MM.1S (cell line): ENCODE measurements at regions not wholly inside any gene's neighbourhood (a gene's known extent, or its start where the extent isn't known, plus 50 kb on each side); places are given as distances from the start of the nearest gene placed in this dataset.

Experiments used
- DNase-seq: peaks from one replicate; pipeline ENCODE4 v3.0.0-alpha.2; 2015
- H2AFZ ChIP-seq: fragments of 300-600 bp; sonication (generic); 2 replicates; pipeline ENCODE4 v1.6.0; 2016; ENCODE audit warnings: antibody characterized with exemption, low read length
- H3F3A ChIP-seq: fragments of 300-600 bp; sonication (generic); 2 replicates; pipeline ENCODE4 v1.6.1; 2016; ENCODE audit warnings: mild to moderate bottlenecking, antibody characterized with exemption, low read length, moderate library complexity, mixed read lengths; ENCODE audit not compliant: insufficient read depth
- H3K27ac ChIP-seq: fragments of 300-600 bp; sonication (generic); 2 replicates; pipeline ENCODE4 v1.5.1; 2016; ENCODE audit warnings: mild to moderate bottlenecking, low read length
- H3K27me3 ChIP-seq: fragments of 300-600 bp; sonication (generic); replicated peaks from 2 replicates; pipeline ENCODE4 v1.6.0; 2016; ENCODE audit warnings: low read length; ENCODE audit not compliant: insufficient read depth
- H3K36me3 ChIP-seq: fragments of 300-600 bp; sonication (generic); replicated peaks from 2 replicates; pipeline ENCODE4 v1.6.1; 2016; ENCODE audit warnings: mild to moderate bottlenecking, low read length, mixed read lengths; ENCODE audit not compliant: insufficient read depth
- H3K4me1 ChIP-seq: fragments of 300-600 bp; sonication (generic); 2 replicates; pipeline ENCODE4 v1.6.1; 2016; ENCODE audit warnings: low read length, mixed read lengths
- H3K4me2 ChIP-seq: fragments of 300-600 bp; sonication (generic); 2 replicates; pipeline ENCODE4 v1.6.0; 2016; ENCODE audit warnings: low read depth, low read length
- H3K4me3 ChIP-seq: fragments of 300-600 bp; sonication (generic); 2 replicates; pipeline ENCODE4 v1.5.1; 2016; ENCODE audit warnings: low read length, mixed read lengths
- H3K79me2 ChIP-seq: fragments of 300-600 bp; sonication (generic); 2 replicates; pipeline ENCODE4 v1.6.1; 2016; ENCODE audit warnings: mixed run types, low read length, mixed read lengths
- H3K9ac ChIP-seq: fragments of 300-600 bp; sonication (generic); 2 replicates; pipeline ENCODE4 v1.6.1; 2016; ENCODE audit warnings: low read length, mixed read lengths
- H3K9me2 ChIP-seq: fragments of 300-600 bp; sonication (generic); replicated peaks from 2 replicates; pipeline ENCODE4 v1.6.1; 2016; ENCODE audit warnings: mild to moderate bottlenecking, low read length, mixed read lengths; ENCODE audit not compliant: insufficient read depth
- H3K9me3 ChIP-seq: fragments of 300-600 bp; sonication (generic); replicated peaks from 2 replicates; pipeline ENCODE4 v1.6.1; 2016; ENCODE audit warnings: mild to moderate bottlenecking, low read length, mixed read lengths; ENCODE audit not compliant: insufficient read depth
- H4K20me1 ChIP-seq: fragments of 300-600 bp; sonication (generic); 2 replicates; pipeline ENCODE4 v1.6.1; 2016; ENCODE audit warnings: mild to moderate bottlenecking, low read length, moderate library complexity, mixed read lengths; ENCODE audit not compliant: insufficient read depth
- CTCF ChIP-seq: fragments of 300-600 bp; sonication (generic); IDR thresholded peaks from 2 replicates; pipeline ENCODE4 v1.5.1; 2016; ENCODE audit warnings: antibody characterized with exemption, low read length, mixed read lengths
- EZH2 ChIP-seq: fragments of 300-600 bp; sonication (generic); optimal IDR thresholded peaks from 2 replicates; pipeline ENCODE3; 2017; ENCODE audit warnings: low read depth, mild to moderate bottlenecking, antibody characterized with exemption, low read length, mixed read lengths
- EZH2phosphoT487 ChIP-seq: fragments of 300-600 bp; sonication (generic); IDR thresholded peaks from 2 replicates; pipeline ENCODE4 v1.6.1; 2018; ENCODE audit warnings: antibody characterized with exemption, low read length

GRCh38 chr18:38362286-38362792, 796.7 kb upstream of the CELF4 start:
- Histone ChIP-seq H2AFZ (no peak overlapping the region), H3K27ac (no peak overlapping the region), H3F3A (peaks cover 8% of the 10 kb centered on the region), H3K36me3 (no peaks in the 10 kb centered on the region), H3K4me3 (no peak overlapping the region), H3K79me2 (no peaks in the 10 kb centered on the region), H3K4me2 (no peak overlapping the region), H3K9me2 (no peaks in the 10 kb centered on the region), H3K9me3 (no peaks in the 10 kb centered on the region), H3K4me1 (peaks cover 6% of the 10 kb centered on the region), H3K9ac (no peak overlapping the region), H3K27me3 (peaks cover 25% of the 10 kb centered on the region; the same call in 1 of the 2 replicates), H4K20me1 (no peaks in the 10 kb centered on the region)
- DNase-seq: no peak
- TF ChIP-seq EZH2phosphoT487 (no peak), CTCF (no peak), EZH2 (no peak)

- Histone ChIP-seq H3K36me3 (no peaks in the 10 kb centered on the region), H3K27ac (no peak overlapping the region), H3K9me2 (no peaks in the 10 kb centered on the region), H3K4me2 (no peak overlapping the region), H3K4me1 (no peaks in the 10 kb centered on the region), H2AFZ (no peak overlapping the region), H3F3A (no peaks in the 10 kb centered on the region), H3K9ac (no peak overlapping the region), H3K27me3 (no peaks in the 10 kb centered on the region), H3K9me3 (no peaks in the 10 kb centered on the region), H4K20me1 (no peaks in the 10 kb centered on the region), H3K4me3 (no peak overlapping the region), H3K79me2 (no peaks in the 10 kb centered on the region)
- TF ChIP-seq CTCF (no peak), EZH2 (no peak), EZH2phosphoT487 (no peak)
- DNase-seq: no peak
Observed at GRCh38 chr18:38358805-38359657, 793.4 kb upstream of the CELF4 start.

DNA sequence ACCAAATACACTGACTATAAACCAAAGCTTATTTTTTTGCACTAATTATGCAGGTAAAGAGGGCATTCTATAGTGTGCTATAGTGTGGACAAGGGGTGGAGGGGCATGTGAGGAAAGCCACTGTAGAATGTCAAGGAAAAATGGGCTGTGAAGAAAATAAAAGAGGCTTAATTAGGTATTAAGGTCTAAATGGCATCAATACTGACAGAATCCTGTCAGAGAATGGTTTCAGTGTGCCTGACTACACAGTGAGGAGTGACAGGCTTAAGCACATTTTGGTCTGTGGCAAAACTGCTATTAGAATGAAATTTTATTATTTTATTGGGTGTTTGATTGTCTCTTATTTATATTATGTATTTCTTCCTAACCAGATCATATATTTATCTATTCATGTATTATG, 787.6 kb upstream of the CELF4 start:
- no peaks in the 10 kb centered on the region for H3K9me3 ChIP-seq
- no peak overlapping the region for H2AFZ ChIP-seq
- H3K9me2 ChIP-seq: no peaks in the 10 kb centered on the region
- H3F3A ChIP-seq: no peaks in the 10 kb centered on the region
- H3K79me2 ChIP-seq: no peaks in the 10 kb centered on the region
- H3K4me1 ChIP-seq: no peaks in the 10 kb centered on the region
- no peak for DNase-seq
- H3K36me3 ChIP-seq: no peaks in the 10 kb centered on the region
- no peak overlapping the region for H3K4me3 ChIP-seq
- H3K4me2 ChIP-seq: no peak overlapping the region
- no peak for TF ChIP-seq EZH2phosphoT487
- TF ChIP-seq EZH2: no peak
- no peak overlapping the region for H3K27ac ChIP-seq
- no peaks in the 10 kb centered on the region for H3K27me3 ChIP-seq
- no peak overlapping the region for H3K9ac ChIP-seq
- no peaks in the 10 kb centered on the region for H4K20me1 ChIP-seq

- Histone ChIP-seq H3K9ac (no peak overlapping the region), H3K4me3 (no peak overlapping the region), H3K27ac (no peak overlapping the region), H3K9me2 (no peaks in the 10 kb centered on the region), H3K36me3 (no peaks in the 10 kb centered on the region), H3K4me2 (no peak overlapping the region), H3F3A (no peaks in the 10 kb centered on the region), H3K79me2 (no peaks in the 10 kb centered on the region), H2AFZ (no peak overlapping the region), H4K20me1 (no peaks in the 10 kb centered on the region), H3K27me3 (no peaks in the 10 kb centered on the region), H3K9me3 (no peaks in the 10 kb centered on the region), H3K4me1 (no peaks in the 10 kb centered on the region)
- no peak for TF ChIP-seq EZH2
- TF ChIP-seq EZH2phosphoT487: no peak
- TF ChIP-seq CTCF: no peak
- no peak for DNase-seq
Observed at GRCh38 chr18:38350141-38350540, 784.5 kb upstream of the CELF4 start.
